PC-3 (cell line): ENCODE measurements at regions not wholly inside any gene's neighbourhood (a gene's known extent, or its start where the extent isn't known, plus 50 kb on each side); places are given as distances from the start of the nearest gene placed in this dataset.

ENCODE experiments used
- EZH2 ChIP-seq: fragments of 300-600 bp; sonication (generic); IDR thresholded peaks from one replicate; pipeline ENCODE4 v1.6.1; 2017; ENCODE audit warnings: antibody characterized with exemption, mild to moderate bottlenecking, low read length; ENCODE audit not compliant: unreplicated experiment
- EZH2phosphoT487 ChIP-seq: fragments of 300-600 bp; sonication (generic); IDR thresholded peaks from 2 replicates; pipeline ENCODE4 v1.6.1; 2018; ENCODE audit warnings: mild to moderate bottlenecking, antibody characterized with exemption, low read length, borderline replicate concordance
- TF ChIP-seq, protein P1 (sequence below): fragments of 300-600 bp; sonication (generic); conservative IDR thresholded peaks from 2 replicates; pipeline ENCODE4 v1.5.1; 2017; ENCODE audit warnings: antibody characterized with exemption, low read depth, mild to moderate bottlenecking, low read length

DNA sequence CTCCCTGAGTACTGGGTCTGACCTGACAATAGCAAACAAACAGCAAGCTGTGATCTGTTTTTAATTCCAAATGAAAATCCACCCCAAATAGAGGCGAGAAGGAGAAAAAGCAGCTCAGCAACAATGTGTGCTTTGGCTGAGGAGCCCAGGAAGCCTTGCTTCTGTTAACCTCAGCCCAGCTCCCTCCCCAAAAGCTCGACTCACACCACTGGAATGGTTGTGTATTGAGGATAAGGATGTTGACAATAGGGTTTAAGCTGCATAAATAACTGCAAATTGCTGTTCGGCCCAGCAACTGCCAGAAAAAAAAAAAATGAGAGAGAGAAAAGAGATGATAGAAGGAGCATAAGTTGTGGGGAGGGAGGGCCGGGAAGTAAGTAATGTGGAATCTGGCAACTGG lies 104.0 kb upstream of the TBC1D5 start:
- TF ChIP-seq, protein P1, sequence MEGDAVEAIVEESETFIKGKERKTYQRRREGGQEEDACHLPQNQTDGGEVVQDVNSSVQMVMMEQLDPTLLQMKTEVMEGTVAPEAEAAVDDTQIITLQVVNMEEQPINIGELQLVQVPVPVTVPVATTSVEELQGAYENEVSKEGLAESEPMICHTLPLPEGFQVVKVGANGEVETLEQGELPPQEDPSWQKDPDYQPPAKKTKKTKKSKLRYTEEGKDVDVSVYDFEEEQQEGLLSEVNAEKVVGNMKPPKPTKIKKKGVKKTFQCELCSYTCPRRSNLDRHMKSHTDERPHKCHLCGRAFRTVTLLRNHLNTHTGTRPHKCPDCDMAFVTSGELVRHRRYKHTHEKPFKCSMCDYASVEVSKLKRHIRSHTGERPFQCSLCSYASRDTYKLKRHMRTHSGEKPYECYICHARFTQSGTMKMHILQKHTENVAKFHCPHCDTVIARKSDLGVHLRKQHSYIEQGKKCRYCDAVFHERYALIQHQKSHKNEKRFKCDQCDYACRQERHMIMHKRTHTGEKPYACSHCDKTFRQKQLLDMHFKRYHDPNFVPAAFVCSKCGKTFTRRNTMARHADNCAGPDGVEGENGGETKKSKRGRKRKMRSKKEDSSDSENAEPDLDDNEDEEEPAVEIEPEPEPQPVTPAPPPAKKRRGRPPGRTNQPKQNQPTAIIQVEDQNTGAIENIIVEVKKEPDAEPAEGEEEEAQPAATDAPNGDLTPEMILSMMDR, result no peak
- TF ChIP-seq EZH2phosphoT487 (no peak), EZH2 (no peak)
